Large intestine (tissue), 3 donors: ENCODE measurements at regions not wholly inside any gene's neighbourhood (a gene's known extent, or its start where the extent isn't known, plus 50 kb on each side); places are given as distances from the start of the nearest gene placed in this dataset.

ENCODE experiments used
- DNase-seq, 2 donors: peaks; one replicate each; pipeline versions ENCODE4 v3.0.0 to v3.0.0-alpha.2; 2013
- H3K27ac ChIP-seq: one replicate; pipeline ENCODE4 v1.5.1; 2013; ENCODE audit warnings: low read length
- H3K27me3 ChIP-seq: 2 replicates; pipeline ENCODE4 v1.6.1; 2013; ENCODE audit warnings: low read length; ENCODE audit not compliant: control insufficient read depth, insufficient read depth
- H3K36me3 ChIP-seq: 2 replicates; pipeline ENCODE4 v1.6.1; 2013; ENCODE audit warnings: low read length; ENCODE audit not compliant: control insufficient read depth, insufficient read depth
- H3K4me1 ChIP-seq: one replicate; pipeline ENCODE4 v1.6.1; 2013; ENCODE audit warnings: low read length; ENCODE audit not compliant: control insufficient read depth, insufficient read depth
- H3K4me3 ChIP-seq: one replicate; pipeline ENCODE4 v1.5.1; 2013; ENCODE audit warnings: low read length
- H3K9me3 ChIP-seq: one replicate; pipeline ENCODE4 v1.6.1; 2013; ENCODE audit warnings: mild to moderate bottlenecking, low read depth, low read length, moderate library complexity; ENCODE audit not compliant: control insufficient read depth
- WGBS: methylation state at CpG from one replicate; pipeline ENCODE4 v1.1.5; 2013; ENCODE audit warnings: low lambda C conversion rate; ENCODE audit not compliant: insufficient coverage; 5-methylcytosine and 5-hydroxymethylcytosine counted together

GRCh38 chr18:25962919-25963318 lies 127.5 kb downstream of the SS18 start:
- Histone ChIP-seq H3K4me3 (no peak overlapping the region), H3K36me3 (no peaks in the 10 kb centered on the region), H3K27me3 (no peaks in the 10 kb centered on the region), H3K4me1 (no peaks in the 10 kb centered on the region), H3K27ac (no peak overlapping the region), H3K9me3 (no peaks in the 10 kb centered on the region)
- no peak for DNase-seq
- WGBS, result 50% methylated on average over 1 of the region's 2 CpGs

GRCh38 chr18:25962176-25962575 lies 128.2 kb downstream of the SS18 start:
- no peaks in the 10 kb centered on the region for H3K4me1 ChIP-seq
- H3K4me3 ChIP-seq, result no peak overlapping the region
- no peak for DNase-seq
- H3K9me3 ChIP-seq, result no peaks in the 10 kb centered on the region
- no peaks in the 10 kb centered on the region for H3K36me3 ChIP-seq
- no CpG with 5 or more reads among the region's 4 CpGs for WGBS
- no peak overlapping the region for H3K27ac ChIP-seq
- H3K27me3 ChIP-seq, result no peaks in the 10 kb centered on the region

- H3K4me1 ChIP-seq, result no peaks in the 10 kb centered on the region
- no peak overlapping the region for H3K4me3 ChIP-seq
- H3K9me3 ChIP-seq, result no peaks in the 10 kb centered on the region
- DNase-seq, result no peak
- no peak overlapping the region for H3K27ac ChIP-seq
- no peaks in the 10 kb centered on the region for H3K27me3 ChIP-seq
- WGBS, result 89% methylated on average over 3 of the region's 4 CpGs
- H3K36me3 ChIP-seq, result no peaks in the 10 kb centered on the region
Measured at GRCh38 chr18:25957017-25957416, 133.4 kb downstream of the SS18 start.

- Histone ChIP-seq H3K27ac (no peak overlapping the region), H3K4me3 (no peak overlapping the region), H3K4me1 (no peaks in the 10 kb centered on the region), H3K27me3 (no peaks in the 10 kb centered on the region), H3K36me3 (no peaks in the 10 kb centered on the region), H3K9me3 (no peaks in the 10 kb centered on the region)
- WGBS, result no CpG with 5 or more reads among the region's 4 CpGs
- DNase-seq, result no peak
Measured at GRCh38 chr18:25953111-25953510, 137.3 kb downstream of the SS18 start.

GRCh38 chr18:25950321-25950720 lies 140.1 kb downstream of the SS18 start:
- Histone ChIP-seq H3K9me3 (no peaks in the 10 kb centered on the region), H3K27me3 (no peaks in the 10 kb centered on the region), H3K4me1 (no peaks in the 10 kb centered on the region), H3K27ac (no peak overlapping the region), H3K4me3 (no peak overlapping the region), H3K36me3 (no peaks in the 10 kb centered on the region)
- DNase-seq, result no peak
- whole genome bisulfite sequencing, result no CpG with 5 or more reads among the region's 2 CpGs

- no peaks in the 10 kb centered on the region for H3K9me3 ChIP-seq
- 100% methylated on average over 1 of the region's 1 CpG for WGBS
- no peaks in the 10 kb centered on the region for H3K36me3 ChIP-seq
- H3K27me3 ChIP-seq, result no peaks in the 10 kb centered on the region
- H3K4me3 ChIP-seq, result no peak overlapping the region
- no peak for DNase-seq
- H3K27ac ChIP-seq, result no peak overlapping the region
- H3K4me1 ChIP-seq, result no peaks in the 10 kb centered on the region
Measured at GRCh38 chr18:25946540-25946939, 143.9 kb downstream of the SS18 start.

- Histone ChIP-seq H3K4me3 (no peak overlapping the region), H3K9me3 (no peaks in the 10 kb centered on the region), H3K4me1 (no peaks in the 10 kb centered on the region), H3K27ac (no peak overlapping the region), H3K27me3 (no peaks in the 10 kb centered on the region), H3K36me3 (no peaks in the 10 kb centered on the region)
- DNase-seq, result no peak
- no CpG with 5 or more reads among the region's 1 CpG for WGBS
Measured at GRCh38 chr18:25935356-25935755, 155.1 kb downstream of the SS18 start.

- Histone ChIP-seq H3K27ac (no peak overlapping the region), H3K9me3 (no peaks in the 10 kb centered on the region), H3K27me3 (no peaks in the 10 kb centered on the region), H3K36me3 (no peaks in the 10 kb centered on the region), H3K4me3 (no peak overlapping the region), H3K4me1 (no peaks in the 10 kb centered on the region)
- DNase-seq, result no peak
- 100% methylated on average over 1 of the region's 1 CpG for WGBS
Measured at GRCh38 chr18:25931126-25931525, 159.3 kb downstream of the SS18 start.

GRCh38 chr18:25929787-25930186 lies 160.6 kb downstream of the SS18 start:
- Histone ChIP-seq H3K4me1 (no peaks in the 10 kb centered on the region), H3K9me3 (no peaks in the 10 kb centered on the region), H3K4me3 (no peak overlapping the region), H3K36me3 (no peaks in the 10 kb centered on the region), H3K27ac (no peak overlapping the region), H3K27me3 (no peaks in the 10 kb centered on the region)
- DNase-seq, result no peak
- 29% methylated on average over 1 of the region's 2 CpGs for WGBS

GRCh38 chr18:25927830-25928229 lies 162.6 kb downstream of the SS18 start:
- no peaks in the 10 kb centered on the region for H3K36me3 ChIP-seq
- H3K27ac ChIP-seq, result no peak overlapping the region
- H3K4me3 ChIP-seq, result no peak overlapping the region
- 100% methylated on average over 1 of the region's 2 CpGs for WGBS
- no peaks in the 10 kb centered on the region for H3K27me3 ChIP-seq
- no peaks in the 10 kb centered on the region for H3K9me3 ChIP-seq
- no peaks in the 10 kb centered on the region for H3K4me1 ChIP-seq
- DNase-seq, result no peak

- Histone ChIP-seq H3K36me3 (no peaks in the 10 kb centered on the region), H3K4me1 (no peaks in the 10 kb centered on the region), H3K27ac (no peak overlapping the region), H3K27me3 (no peaks in the 10 kb centered on the region), H3K9me3 (no peaks in the 10 kb centered on the region), H3K4me3 (no peak overlapping the region)
- DNase-seq, result no peak
- no CpG with 5 or more reads among the region's 4 CpGs for WGBS
Measured at GRCh38 chr18:25923193-25923592, 167.2 kb downstream of the SS18 start.
